Spinal cord (tissue), 9 donors: ENCODE measurements at regions not wholly inside any gene's neighbourhood (a gene's known extent, or its start where the extent isn't known, plus 50 kb on each side); places are given as distances from the start of the nearest gene placed in this dataset.

Experiments used
- DNase-seq, 6 donors: peaks; one replicate each; pipeline versions ENCODE4 v3.0.0 to v3.0.0-alpha.2; 2013 to 2015; ENCODE audit warnings: low spot score in 6 of 6, low read depth in 4 of 6
- H3K27ac ChIP-seq: one replicate; pipeline ENCODE4 v1.5.1; 2013; ENCODE audit warnings: low read depth, low read length, control low read depth
- H3K27me3 ChIP-seq: one replicate; pipeline ENCODE4 v1.6.1; 2013; ENCODE audit warnings: low read length; ENCODE audit not compliant: control insufficient read depth, insufficient read depth
- H3K36me3 ChIP-seq: one replicate; pipeline ENCODE4 v1.6.1; 2013; ENCODE audit warnings: low read length; ENCODE audit not compliant: control insufficient read depth, insufficient read depth
- H3K4me1 ChIP-seq: one replicate; pipeline ENCODE4 v1.6.1; 2013; ENCODE audit warnings: low read length; ENCODE audit not compliant: control insufficient read depth, insufficient read depth
- H3K4me3 ChIP-seq: one replicate; pipeline ENCODE4 v1.5.1; 2013; ENCODE audit warnings: low read depth, low read length, control low read depth
- H3K9me3 ChIP-seq: one replicate; pipeline ENCODE4 v1.6.1; 2013; ENCODE audit warnings: low read length; ENCODE audit not compliant: control insufficient read depth, insufficient read depth
- WGBS: methylation state at CpG from one replicate; pipeline ENCODE4 v1.1.5; 2013; ENCODE audit warnings: missing lambda C conversion rate; ENCODE audit not compliant: insufficient coverage; 5-methylcytosine and 5-hydroxymethylcytosine counted together
- donor health status: healthy.

DNA sequence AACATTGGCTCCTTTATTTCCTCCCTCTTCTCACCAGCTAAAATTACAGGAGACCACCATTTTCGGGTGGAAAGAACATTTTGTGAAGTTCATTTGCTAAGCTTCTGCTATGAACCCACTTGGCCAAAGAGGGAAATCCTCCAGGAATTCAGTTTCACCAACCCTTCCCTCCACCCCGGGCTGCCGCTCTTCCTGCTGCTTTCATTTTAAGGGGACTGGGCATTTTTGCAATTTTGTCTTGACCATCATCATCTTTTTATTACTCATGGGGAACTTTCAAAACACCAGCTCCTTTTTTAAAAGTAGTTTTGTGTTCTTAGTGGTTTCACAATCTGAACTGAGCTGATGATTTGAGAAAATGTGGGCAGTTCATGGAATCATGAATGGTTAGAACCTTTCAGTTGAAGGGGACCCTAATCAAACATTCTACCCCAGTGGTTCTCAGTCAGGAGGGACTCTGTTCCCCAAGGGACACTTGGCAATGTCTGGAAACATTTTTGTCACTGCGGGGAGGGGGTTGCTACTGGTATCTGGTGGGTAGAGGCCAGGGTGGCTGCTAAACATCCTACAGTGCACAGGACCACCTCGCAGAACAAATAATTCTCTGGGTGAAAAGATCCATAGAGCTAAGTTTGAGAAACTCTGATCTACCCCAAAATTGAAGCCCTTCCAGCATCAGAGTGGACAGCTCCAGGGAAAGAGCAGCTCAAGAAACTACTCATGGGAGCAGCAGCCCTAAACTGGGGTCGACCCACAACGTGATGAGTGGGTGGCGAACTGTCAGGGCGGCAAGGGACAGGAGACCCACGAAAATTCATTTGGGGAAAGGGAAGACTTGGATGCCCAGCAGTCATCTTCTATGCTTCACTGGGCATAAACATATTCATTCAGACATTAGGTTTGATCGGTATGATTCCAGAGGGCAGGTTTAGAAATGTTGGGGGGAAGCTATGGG lies 92.9 kb downstream of the ACKR3 start:
- no peak for DNase-seq
- Histone ChIP-seq H3K4me1 (peaks cover 11% of the 10 kb centered on the region), H3K27me3 (no peaks in the 10 kb centered on the region), H3K4me3 (no peak overlapping the region), H3K36me3 (no peaks in the 10 kb centered on the region), H3K27ac (no peak overlapping the region), H3K9me3 (peaks cover 2% of the 10 kb centered on the region)
- WGBS, result 77% methylated on average over 7 of the region's 11 CpGs

DNA sequence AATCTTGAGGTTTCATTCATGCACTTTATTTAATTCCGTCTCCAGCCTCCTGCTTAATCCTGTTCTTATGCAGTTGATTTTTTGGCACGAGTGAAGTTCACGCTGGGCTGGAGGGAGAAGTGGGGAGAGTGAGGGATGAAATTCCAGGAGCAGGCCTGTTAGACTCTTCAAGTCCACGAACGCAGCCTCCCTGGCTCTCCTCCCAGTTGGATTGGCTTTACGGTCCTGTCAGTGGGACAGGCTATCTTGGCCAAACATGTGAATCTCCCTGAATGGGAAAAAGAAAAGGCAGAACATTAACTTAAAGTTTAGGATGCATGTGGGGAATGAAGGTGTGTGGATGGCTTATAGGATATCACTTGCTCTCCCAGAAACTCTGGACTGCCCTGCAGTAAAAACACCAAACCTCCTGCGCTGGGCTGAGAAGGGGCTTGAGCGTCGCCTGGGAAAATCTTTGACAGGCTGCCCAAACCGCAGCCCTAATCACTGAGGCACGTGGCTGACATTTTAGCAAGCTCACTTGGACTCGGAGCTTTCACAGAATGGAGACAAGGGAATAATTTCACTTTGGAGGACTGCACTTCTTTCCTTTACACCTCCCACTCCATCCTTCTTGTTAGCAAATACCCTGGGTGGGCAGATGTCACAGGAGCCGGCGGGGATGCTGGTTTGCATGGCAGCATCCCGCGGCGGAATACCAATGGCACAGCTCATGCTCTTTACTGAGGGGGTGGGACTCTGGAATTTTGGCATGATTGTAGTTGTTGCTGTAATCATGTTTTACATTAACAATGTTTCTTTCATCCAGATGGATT lies 93.9 kb downstream of the ACKR3 start:
- Histone ChIP-seq H3K4me1 (peaks cover 11% of the 10 kb centered on the region), H3K27ac (peak overlapping the region; percentile 33), H3K9me3 (peaks cover 2% of the 10 kb centered on the region), H3K27me3 (no peaks in the 10 kb centered on the region), H3K36me3 (no peaks in the 10 kb centered on the region), H3K4me3 (no peak overlapping the region)
- DNase-seq, result peak in 2 of 6 donors; percentile 25 to 84
- 36% methylated on average over 10 of the region's 17 CpGs for WGBS

DNA sequence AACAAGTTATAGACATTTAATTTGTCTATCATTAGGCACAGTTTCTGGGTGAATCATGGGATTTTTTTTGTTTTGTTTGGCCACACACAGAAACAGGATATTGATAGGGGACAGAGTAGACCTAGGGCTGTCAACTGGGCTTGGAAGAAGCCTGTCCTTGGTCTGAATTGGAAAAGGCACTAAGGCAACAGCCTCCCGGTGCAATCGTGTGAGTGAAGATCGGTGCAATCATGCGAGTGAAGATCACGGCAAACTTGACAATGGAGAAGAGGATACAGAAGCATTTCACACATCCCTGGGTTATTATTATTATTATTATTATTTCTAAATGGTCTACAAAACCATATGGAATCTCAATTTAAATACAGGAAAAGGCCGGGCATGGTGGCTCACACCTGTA lies 94.5 kb downstream of the ACKR3 start:
- no peaks in the 10 kb centered on the region for H3K27me3 ChIP-seq
- no peak overlapping the region for H3K27ac ChIP-seq
- no CpG with 5 or more reads among the region's 6 CpGs for WGBS
- H3K9me3 ChIP-seq, result peaks cover 2% of the 10 kb centered on the region
- peaks cover 11% of the 10 kb centered on the region for H3K4me1 ChIP-seq
- DNase-seq, result no peak
- no peaks in the 10 kb centered on the region for H3K36me3 ChIP-seq
- no peak overlapping the region for H3K4me3 ChIP-seq

DNA sequence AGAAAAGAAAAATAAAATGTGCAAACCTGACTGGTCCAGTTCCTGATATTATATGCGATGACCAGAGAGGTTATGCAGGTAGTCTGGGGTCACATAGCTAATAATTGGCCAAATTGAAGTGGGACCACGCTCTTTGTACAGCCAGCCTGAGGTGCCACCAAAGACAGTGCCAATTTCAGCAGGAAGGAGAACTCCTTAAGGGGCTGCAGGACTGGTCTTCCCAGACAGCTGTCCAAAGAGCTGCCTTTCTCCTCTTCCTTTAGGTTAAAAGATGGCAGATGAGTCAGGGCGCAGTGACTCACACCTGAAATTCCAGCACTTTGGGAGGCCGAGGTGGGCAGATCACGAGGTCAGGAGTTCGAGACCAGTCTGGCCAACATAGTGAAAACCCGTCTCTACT lies 95.5 kb downstream of the ACKR3 start:
- Histone ChIP-seq H3K27ac (no peak overlapping the region), H3K36me3 (no peaks in the 10 kb centered on the region), H3K27me3 (no peaks in the 10 kb centered on the region), H3K9me3 (peaks cover 2% of the 10 kb centered on the region), H3K4me3 (no peak overlapping the region), H3K4me1 (peaks cover 18% of the 10 kb centered on the region)
- no peak for DNase-seq
- WGBS, result 94% methylated on average over 3 of the region's 7 CpGs

DNA sequence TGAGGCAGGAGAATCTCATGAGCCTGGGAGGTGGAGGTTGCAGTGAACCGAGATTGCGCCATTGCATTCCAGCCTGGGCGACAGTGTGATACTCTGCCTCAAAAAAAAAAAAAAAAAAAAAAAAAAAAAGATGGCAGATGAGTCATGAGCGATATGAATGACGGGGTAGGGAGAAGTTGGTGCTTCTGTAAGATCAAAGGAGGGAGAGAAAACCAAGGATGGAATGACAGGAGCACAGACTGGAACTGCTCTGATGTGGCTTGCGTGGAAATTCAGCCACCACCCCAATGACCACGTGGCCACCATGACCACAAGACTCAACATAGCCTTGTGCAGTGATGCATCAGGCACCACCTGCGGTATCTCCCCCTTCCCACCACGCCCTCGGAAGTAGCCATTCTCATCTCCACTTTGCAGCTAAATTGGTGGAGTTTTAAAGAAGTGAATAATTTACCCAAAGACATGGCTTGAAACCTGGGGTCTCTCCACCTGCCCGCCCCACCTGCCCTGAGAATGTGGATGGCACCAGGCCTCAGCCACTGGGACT lies 96.0 kb downstream of the ACKR3 start:
- H3K9me3 ChIP-seq, result peaks cover 2% of the 10 kb centered on the region
- no peak for DNase-seq
- no peak overlapping the region for H3K27ac ChIP-seq
- H3K4me1 ChIP-seq, result peaks cover 24% of the 10 kb centered on the region
- no peaks in the 10 kb centered on the region for H3K27me3 ChIP-seq
- 90% methylated on average over 4 of the region's 11 CpGs for WGBS
- no peaks in the 10 kb centered on the region for H3K36me3 ChIP-seq
- no peak overlapping the region for H3K4me3 ChIP-seq

DNA sequence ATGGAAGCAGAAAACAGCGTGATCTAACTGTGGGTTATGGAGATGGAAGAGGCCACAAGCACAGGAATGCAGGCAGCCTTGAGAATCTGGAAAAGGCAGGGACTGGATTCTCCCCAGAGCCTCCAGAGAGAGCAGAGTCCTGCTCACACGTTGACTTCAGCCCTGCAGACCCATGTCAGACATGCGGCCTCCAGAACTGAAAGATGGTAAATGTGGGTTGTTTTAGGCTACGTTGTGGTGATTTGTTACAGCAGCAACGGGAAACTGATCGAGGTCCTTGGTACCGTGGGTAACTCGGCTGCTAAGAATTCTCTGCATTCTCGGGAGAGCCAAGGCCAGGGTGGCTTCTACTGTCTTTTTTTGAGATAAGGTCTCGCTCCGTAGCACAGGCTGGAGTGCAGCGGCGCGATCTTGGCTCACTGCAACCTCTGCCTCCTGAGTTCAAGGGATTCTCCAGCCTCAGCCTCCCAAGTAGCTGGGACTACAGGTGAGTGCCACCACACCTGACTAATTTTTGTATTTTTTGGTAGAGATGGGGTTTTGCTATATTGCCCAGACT lies 97.1 kb downstream of the ACKR3 start:
- Histone ChIP-seq H3K36me3 (no peaks in the 10 kb centered on the region), H3K27me3 (no peaks in the 10 kb centered on the region), H3K4me1 (peaks cover 21% of the 10 kb centered on the region), H3K4me3 (no peak overlapping the region), H3K27ac (no peak overlapping the region), H3K9me3 (peaks cover 2% of the 10 kb centered on the region)
- no peak for DNase-seq
- 98% methylated on average over 14 of the region's 14 CpGs for WGBS

DNA sequence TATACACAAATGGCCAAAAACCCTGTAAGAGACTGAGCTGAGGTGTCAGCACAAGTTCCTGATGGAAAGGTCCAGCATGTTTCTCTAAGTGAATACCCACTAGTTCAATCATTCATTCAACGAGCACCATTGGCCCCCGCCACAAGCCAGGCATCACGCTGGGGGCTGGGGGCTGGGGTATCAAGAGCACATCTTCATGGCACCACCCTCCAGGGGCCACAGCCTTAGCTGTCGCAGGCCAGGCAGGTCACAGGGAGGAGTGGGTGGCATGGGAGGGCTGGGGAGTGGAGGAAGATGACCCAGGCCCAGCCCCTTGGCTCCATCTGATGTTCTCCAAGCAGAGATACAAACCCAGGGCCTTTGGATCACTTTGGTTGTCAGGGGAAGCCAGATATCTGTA lies 97.9 kb downstream of the ACKR3 start:
- Histone ChIP-seq H3K4me1 (peaks cover 21% of the 10 kb centered on the region), H3K27ac (no peak overlapping the region), H3K9me3 (peaks cover 2% of the 10 kb centered on the region), H3K4me3 (no peak overlapping the region), H3K27me3 (no peaks in the 10 kb centered on the region), H3K36me3 (no peaks in the 10 kb centered on the region)
- WGBS, result 89% methylated on average over 4 of the region's 4 CpGs
- DNase-seq, result no peak

DNA sequence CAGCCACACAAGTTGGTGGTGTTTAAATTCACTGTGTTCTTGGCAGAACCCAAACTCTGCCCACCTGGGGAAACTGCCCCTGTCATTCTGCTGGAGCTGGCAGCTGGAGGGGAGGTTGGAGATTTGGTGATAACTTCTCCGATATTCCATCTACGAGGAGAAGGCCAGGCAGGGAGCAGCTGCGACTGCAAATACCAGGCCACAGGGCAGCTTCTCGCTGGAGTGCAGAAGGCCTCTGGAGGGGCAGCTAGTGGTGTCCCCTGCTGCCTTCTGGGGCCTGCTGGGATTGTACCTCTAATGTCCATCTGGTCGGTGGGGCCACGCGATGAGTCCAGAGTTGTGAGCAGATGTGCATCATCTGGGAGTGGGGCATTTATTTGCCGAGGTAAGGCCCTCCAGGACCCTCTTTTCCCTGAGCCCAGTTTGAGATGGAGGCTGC lies 98.9 kb downstream of the ACKR3 start:
- Histone ChIP-seq H3K27ac (no peak overlapping the region), H3K27me3 (no peaks in the 10 kb centered on the region), H3K4me3 (no peak overlapping the region), H3K36me3 (no peaks in the 10 kb centered on the region), H3K4me1 (peaks cover 17% of the 10 kb centered on the region), H3K9me3 (peaks cover 2% of the 10 kb centered on the region)
- WGBS, result 91% methylated on average over 8 of the region's 8 CpGs
- no peak for DNase-seq

DNA sequence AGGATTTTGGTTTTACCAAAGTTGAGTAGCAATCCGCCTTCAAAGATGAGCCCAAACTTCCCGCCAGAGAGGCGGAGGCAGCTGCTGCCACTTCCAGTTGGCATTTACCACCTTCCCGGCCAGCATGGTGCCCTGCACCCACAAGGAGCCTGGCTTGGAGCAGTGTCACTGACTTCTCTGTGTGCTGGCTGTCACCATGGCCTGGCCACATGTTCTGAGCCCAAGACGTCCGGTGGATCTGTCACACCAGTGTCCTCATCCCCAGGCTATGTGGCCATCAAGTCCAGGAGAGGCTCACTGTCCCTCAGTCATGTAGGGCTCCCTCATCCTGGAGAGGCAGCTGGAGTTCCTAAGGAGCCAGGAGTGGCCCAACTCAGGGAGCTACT lies 100.6 kb downstream of the ACKR3 start:
- H3K27me3 ChIP-seq, result no peaks in the 10 kb centered on the region
- no peak for DNase-seq
- peaks cover 2% of the 10 kb centered on the region for H3K9me3 ChIP-seq
- H3K36me3 ChIP-seq, result no peaks in the 10 kb centered on the region
- peak overlapping the region; percentile 77 for H3K27ac ChIP-seq
- WGBS, result 67% methylated on average over 6 of the region's 6 CpGs
- H3K4me3 ChIP-seq, result no peak overlapping the region
- H3K4me1 ChIP-seq, result peaks cover 13% of the 10 kb centered on the region
